ENCODE measurements at regions not wholly inside any gene's neighbourhood (a gene's known extent, or its start where the extent isn't known, plus 50 kb on each side); places are given as distances from the start of the nearest gene placed in this dataset.

DNA sequence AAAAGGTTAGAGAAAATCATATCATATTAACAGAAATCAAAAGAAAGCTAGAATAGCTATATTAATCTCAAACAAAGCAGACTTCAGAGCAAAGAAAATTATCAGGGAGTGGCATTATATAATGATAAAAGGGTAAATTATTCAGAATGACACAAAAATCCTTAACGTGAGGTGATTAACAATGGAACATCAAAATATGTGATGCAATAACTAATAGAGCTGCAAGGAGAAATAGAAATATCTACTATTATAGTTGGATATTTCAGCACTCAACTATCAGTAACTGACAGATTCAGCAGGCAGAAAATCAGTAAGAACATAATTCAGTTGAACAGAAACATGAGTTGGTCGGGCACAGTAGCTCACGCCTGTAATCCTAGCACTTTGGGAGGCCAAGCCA, 275.1 kb upstream of the FSIP2 start:
- no peak overlapping the region for H3K14ac ChIP-seq (ENCODE audit: insufficient read length)
- no peaks in the 10 kb centered on the region for H3K36me3 ChIP-seq (ENCODE audit: control insufficient read depth in 2 of 4, insufficient read depth in 4 of 4, low read length in 3 of 4)
- H2BK120ac ChIP-seq (replicated peaks; ENCODE audit: low read depth, low read length) = no peak overlapping the region
- ChIA-PET CTCF (ENCODE audit: partially characterized antibody) (interaction anchor here (0.9 kb wide), 1 partner anchor 275 kb away, joined by 3 read pairs; the partner anchor contains the start of gene FSIP2), POLR2A (ENCODE audit: partially characterized antibody) (no interaction called here)
- no peak overlapping the region for H2BK15ac ChIP-seq (ENCODE audit: low read length)
- no peak overlapping the region for H3K23ac ChIP-seq (ENCODE audit: insufficient read length)
- no peak overlapping the region for H3K18ac ChIP-seq (ENCODE audit: extremely low read depth, low read length)
- no peak for FAIRE-seq
- no peak for DNase-seq (ENCODE audit: low read depth in 1 of 2, low spot score in 2 of 2)
- no peaks in the 10 kb centered on the region for H3K9me3 ChIP-seq (ENCODE audit: insufficient read depth in 2 of 2, low read depth in 1 of 2, low read length in 1 of 2)
- no peak overlapping the region for H4K91ac ChIP-seq (replicated peaks; ENCODE audit: insufficient read length, low read length)
- H4K20me1 ChIP-seq (replicated peaks in 1 of 2; ENCODE audit: control insufficient read depth in 1 of 2, insufficient read depth in 2 of 2, low read length in 2 of 2) = no peaks in the 10 kb centered on the region
- no peaks in the 10 kb centered on the region for H3K27me3 ChIP-seq (replicated peaks in 1 of 4; ENCODE audit: control insufficient read depth in 3 of 4, extremely low read depth in 1 of 4, insufficient read depth in 3 of 4, low read length in 3 of 4)
- no peak overlapping the region for H3K56ac ChIP-seq (replicated peaks; ENCODE audit: insufficient read length, low read depth, low read length)
- no peaks in the 10 kb centered on the region for H3K79me1 ChIP-seq (ENCODE audit: low read depth, low read length)
- H4K8ac ChIP-seq (ENCODE audit: extremely low read depth, insufficient read depth, low read length) = no peak overlapping the region
- H2BK12ac ChIP-seq (ENCODE audit: low read depth, low read length) = no peak overlapping the region
- 85% methylated on average over 3 of the region's 3 CpGs; no CpG with 5 or more reads in 1 of the 2 experiments for WGBS, 2 experiments (ENCODE audit: extremely low coverage in 1 of 2, insufficient coverage in 1 of 2, insufficient read length in 1 of 2, insufficient replicate concordance in 2 of 2, low coverage in 1 of 2, low lambda C conversion rate in 2 of 2, missing lambda C conversion rate in 1 of 2)
- H3K4ac ChIP-seq (replicated peaks; ENCODE audit: insufficient read length, low read depth, low read length) = no peak overlapping the region
- H2BK5ac ChIP-seq (ENCODE audit: low read depth, low read length) = no peak overlapping the region
- no peaks in the 10 kb centered on the region for H3K23me2 ChIP-seq (ENCODE audit: low read depth, low read length)
- no peak overlapping the region for H3K27ac ChIP-seq (ENCODE audit: low read depth, low read length)
- H3K9ac ChIP-seq (replicated peaks in 1 of 4; ENCODE audit: extremely low read depth in 1 of 4, low read depth in 3 of 4, low read length in 3 of 4) = no peak overlapping the region
- H4K5ac ChIP-seq (ENCODE audit: insufficient read length, low read depth, low read length) = no peak overlapping the region
- no peak overlapping the region for H2AFZ ChIP-seq (ENCODE audit: low read length)
- TF ChIP-seq ASH2L (IDR thresholded peaks at IDR 0.05; ENCODE audit: low read length) = no peak
- no peak for TF ChIP-seq GABPA (IDR thresholded peaks at IDR 0.05; ENCODE audit: borderline replicate concordance, insufficient read depth, low read length)
- no peaks in the 10 kb centered on the region for H3K4me1 ChIP-seq (replicated peaks in 1 of 4; ENCODE audit: control insufficient read depth in 3 of 4, insufficient read depth in 4 of 4, low read length in 3 of 4)
- H3K4me2 ChIP-seq (ENCODE audit: insufficient read depth in 1 of 2, low read depth in 2 of 2, low read length in 2 of 2) = no peak overlapping the region
- no peaks in the 10 kb centered on the region for H3K79me2 ChIP-seq (ENCODE audit: control insufficient read depth in 1 of 2, insufficient read depth in 2 of 2, low read length in 2 of 2)
- no peak overlapping the region for H2BK20ac ChIP-seq (ENCODE audit: low read length)
- H3K4me3 ChIP-seq (ENCODE audit: extremely low read depth in 1 of 4, insufficient read depth in 2 of 4, low read depth in 3 of 4, low read length in 4 of 4) = no peak overlapping the region
- H2AK5ac ChIP-seq (ENCODE audit: low read depth, low read length) = no peak overlapping the region

Data from H1 (cell line).